Stomach smooth muscle (tissue), 2 donors: ENCODE measurements at regions not wholly inside any gene's neighbourhood (a gene's known extent, or its start where the extent isn't known, plus 50 kb on each side); places are given as distances from the start of the nearest gene placed in this dataset.

ENCODE experiments used
- H3K27ac ChIP-seq: one replicate; pipeline ENCODE4 v1.7.0; 2013; ENCODE audit warnings: mild to moderate bottlenecking, low read length, inconsistent platforms
- H3K27me3 ChIP-seq, 2 donors: one replicate each; pipeline ENCODE4 v1.7.0; 2013; ENCODE audit warnings: low read length in 2 of 2; ENCODE audit not compliant: insufficient read depth in 2 of 2, control insufficient read depth in 1 of 2
- H3K36me3 ChIP-seq, 2 donors: one replicate each; pipeline ENCODE4 v1.7.0; 2013; ENCODE audit warnings: low read length in 2 of 2; ENCODE audit not compliant: control insufficient read depth in 2 of 2, insufficient read depth in 2 of 2
- H3K4me1 ChIP-seq: one replicate; pipeline ENCODE4 v1.7.0; 2013; ENCODE audit warnings: low read length; ENCODE audit not compliant: control insufficient read depth, insufficient read depth
- H3K4me3 ChIP-seq, 2 donors: one replicate each; pipeline ENCODE4 v1.7.0; 2013; ENCODE audit warnings: low read length in 2 of 2
- H3K9ac ChIP-seq, 2 donors: one replicate each; pipeline ENCODE4 v1.7.0; 2013; ENCODE audit warnings: low read length in 2 of 2, mild to moderate bottlenecking in 1 of 2
- H3K9me3 ChIP-seq, 2 donors: one replicate each; pipeline ENCODE4 v1.7.0; 2013; ENCODE audit warnings: low read length in 2 of 2; ENCODE audit not compliant: control insufficient read depth in 2 of 2
- donor health status: healthy.
- donor health status: Pancreatic carcinoma.

DNA sequence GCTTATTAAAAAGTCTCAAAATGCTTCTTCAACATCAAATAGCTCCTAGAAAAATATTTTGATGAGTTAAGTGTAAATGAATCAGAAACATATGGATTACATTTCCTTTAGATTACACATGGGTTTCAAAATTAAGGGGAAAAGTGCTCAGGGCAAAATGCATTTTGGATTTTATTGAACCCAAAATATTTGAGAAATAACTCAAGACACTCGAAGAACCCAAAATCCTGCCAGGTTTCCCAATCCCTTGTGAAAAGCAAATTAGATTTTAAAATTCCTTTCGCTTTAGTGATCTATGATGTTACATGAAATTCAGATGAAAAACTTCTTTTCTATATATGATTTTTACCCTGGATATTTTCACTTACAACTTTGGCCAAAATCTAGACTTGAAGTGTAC, 847.4 kb upstream of the SOX9 start:
- Histone ChIP-seq H3K4me1 (no peaks in the 10 kb centered on the region), H3K4me3 (no peak overlapping the region), H3K9me3 (no peaks in the 10 kb centered on the region), H3K27ac (no peak overlapping the region), H3K36me3 (no peaks in the 10 kb centered on the region), H3K27me3 (no peaks in the 10 kb centered on the region), H3K9ac (no peak overlapping the region)

DNA sequence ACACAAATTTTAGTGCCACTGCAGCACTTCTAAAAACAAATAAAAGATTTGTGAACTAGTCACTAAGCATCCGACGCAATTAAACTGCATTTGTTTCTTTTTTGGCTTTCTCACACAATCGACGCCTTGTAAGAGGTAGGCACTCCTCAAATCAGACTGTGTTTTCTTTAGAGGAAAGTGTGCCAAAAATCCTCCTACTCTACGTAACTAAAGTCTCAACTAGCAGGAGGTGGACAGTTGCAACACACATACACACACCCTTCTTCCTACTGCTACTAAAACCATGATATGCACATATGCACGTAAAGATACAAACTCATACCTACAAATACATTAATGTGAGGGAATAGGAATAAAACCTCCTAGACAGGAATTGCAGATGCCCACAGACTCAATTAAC, 844.7 kb upstream of the SOX9 start:
- H3K36me3 ChIP-seq, result no peaks in the 10 kb centered on the region
- H3K4me3 ChIP-seq, result no peak overlapping the region
- H3K27ac ChIP-seq, result no peak overlapping the region
- H3K9me3 ChIP-seq, result no peaks in the 10 kb centered on the region
- H3K9ac ChIP-seq, result no peak overlapping the region
- no peaks in the 10 kb centered on the region for H3K4me1 ChIP-seq
- no peaks in the 10 kb centered on the region for H3K27me3 ChIP-seq

DNA sequence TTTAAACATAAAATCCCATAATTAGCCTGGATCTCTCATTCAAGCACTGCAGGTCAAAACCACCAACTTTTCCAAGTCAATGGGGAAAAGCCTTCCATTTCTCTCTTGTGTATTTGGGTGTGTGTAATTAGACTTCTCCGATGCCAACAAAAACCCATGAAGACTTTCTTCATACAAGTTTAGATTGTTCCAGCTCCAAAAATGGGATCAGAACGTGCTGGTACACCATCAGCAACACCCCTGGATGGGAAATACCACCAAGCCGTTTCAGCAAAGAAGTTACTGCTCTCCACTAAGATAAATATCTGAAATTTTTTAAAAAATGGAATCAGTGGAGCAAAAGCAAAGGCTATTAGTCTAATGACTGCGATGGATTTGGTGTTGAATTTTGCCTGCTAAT, 837.3 kb upstream of the SOX9 start:
- H3K9me3 ChIP-seq, result no peaks in the 10 kb centered on the region

DNA sequence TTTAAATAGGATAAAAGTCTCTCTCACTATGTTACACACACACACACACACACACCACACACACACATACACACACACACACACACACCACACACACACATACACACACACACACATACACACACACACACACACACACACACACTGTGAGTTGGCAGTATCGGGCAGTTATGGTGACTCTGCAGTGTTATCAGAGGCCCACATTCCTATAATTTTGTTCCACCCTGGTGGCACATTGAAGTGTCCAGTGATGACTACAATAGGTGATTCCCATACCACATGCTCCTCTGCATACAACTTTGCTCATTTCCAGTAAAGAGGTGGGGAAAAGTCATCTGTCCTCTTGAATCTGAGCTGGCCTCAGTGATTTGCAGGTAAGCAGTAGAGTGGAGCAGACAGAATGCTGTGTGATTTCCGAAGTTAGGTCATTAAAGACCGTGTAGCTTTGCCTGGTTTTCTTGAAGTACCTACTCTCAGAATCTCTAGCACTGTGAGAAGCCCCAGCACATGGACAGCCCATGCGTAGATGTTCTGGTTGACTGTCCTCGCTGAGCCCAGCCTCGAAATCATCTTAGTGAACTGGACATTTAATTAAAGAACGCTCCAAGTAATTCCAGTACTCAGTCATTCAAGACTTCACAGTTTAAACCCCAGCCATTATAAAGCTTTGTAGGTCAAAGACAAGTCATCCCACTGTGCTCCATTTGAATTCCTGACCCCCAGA, 836.6 kb upstream of the SOX9 start:
- Histone ChIP-seq H3K27ac (no peak overlapping the region), H3K36me3 (no peaks in the 10 kb centered on the region), H3K9me3 (no peaks in the 10 kb centered on the region), H3K27me3 (no peaks in the 10 kb centered on the region), H3K9ac (no peak overlapping the region), H3K4me1 (no peaks in the 10 kb centered on the region), H3K4me3 (no peak overlapping the region)

More for the DNA sequence above, 837.3 kb upstream of the SOX9 start:
- no peak overlapping the region for H3K4me3 ChIP-seq
- no peaks in the 10 kb centered on the region for H3K36me3 ChIP-seq
- no peak overlapping the region for H3K27ac ChIP-seq
- H3K4me1 ChIP-seq, result no peaks in the 10 kb centered on the region
- H3K9ac ChIP-seq, result no peak overlapping the region
- no peaks in the 10 kb centered on the region for H3K27me3 ChIP-seq

DNA sequence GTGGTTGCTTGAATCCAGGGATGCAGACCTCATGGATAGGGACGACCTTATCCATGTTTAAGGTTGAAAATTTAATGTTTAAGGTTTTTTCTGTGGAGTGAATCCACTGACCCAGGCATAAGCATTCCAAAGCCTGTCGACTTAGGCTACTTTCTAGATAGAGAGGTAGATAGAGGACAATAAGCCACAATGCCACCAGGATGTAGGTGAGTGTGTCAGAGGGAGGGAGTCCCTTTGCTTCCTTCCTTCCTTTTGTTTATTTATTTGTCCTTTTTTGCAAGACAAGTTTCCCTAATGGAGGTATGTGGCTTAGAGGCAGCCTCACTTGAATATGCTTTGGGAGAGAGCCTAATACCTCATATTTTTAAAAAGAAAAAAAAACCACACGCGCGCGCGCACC, 834.2 kb upstream of the SOX9 start:
- Histone ChIP-seq H3K27ac (no peak overlapping the region), H3K4me3 (no peak overlapping the region), H3K9ac (no peak overlapping the region), H3K36me3 (no peaks in the 10 kb centered on the region), H3K9me3 (no peaks in the 10 kb centered on the region), H3K4me1 (no peaks in the 10 kb centered on the region), H3K27me3 (no peaks in the 10 kb centered on the region)

- Histone ChIP-seq H3K36me3 (no peaks in the 10 kb centered on the region), H3K9ac (no peak overlapping the region), H3K4me1 (no peaks in the 10 kb centered on the region), H3K4me3 (peak overlapping the region in 1 of 2 donors; percentile 41), H3K27ac (no peak overlapping the region), H3K27me3 (no peaks in the 10 kb centered on the region), H3K9me3 (no peaks in the 10 kb centered on the region)
Measured at GRCh38 chr17:71287071-71287823, 833.6 kb upstream of the SOX9 start.

GRCh38 chr17:71292006-71292405, 828.8 kb upstream of the SOX9 start:
- H3K27ac ChIP-seq, result no peak overlapping the region
- H3K4me1 ChIP-seq, result no peaks in the 10 kb centered on the region
- no peaks in the 10 kb centered on the region for H3K27me3 ChIP-seq
- H3K9me3 ChIP-seq, result no peaks in the 10 kb centered on the region
- H3K9ac ChIP-seq, result no peak overlapping the region
- H3K36me3 ChIP-seq, result no peaks in the 10 kb centered on the region
- H3K4me3 ChIP-seq, result no peak overlapping the region

DNA sequence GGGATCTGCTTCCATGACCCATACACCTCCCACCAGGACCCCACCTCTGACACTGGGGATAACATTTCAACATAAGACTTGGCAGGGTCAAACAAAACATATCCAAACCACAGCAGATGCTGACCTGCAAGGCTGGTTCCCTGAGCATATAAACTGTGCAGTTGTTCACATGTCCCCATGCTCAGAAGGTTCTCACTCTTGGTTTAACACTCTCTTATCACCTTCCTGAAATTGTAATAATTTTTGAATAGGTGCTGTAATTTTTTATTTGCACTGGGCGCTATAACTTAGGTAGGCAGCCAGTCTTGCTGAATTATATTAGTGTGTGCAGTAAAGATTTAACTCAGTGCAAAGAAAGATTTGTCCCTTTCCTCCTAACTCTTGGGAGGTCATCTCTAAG, 824.8 kb upstream of the SOX9 start:
- Histone ChIP-seq H3K27ac (no peak overlapping the region), H3K4me1 (no peaks in the 10 kb centered on the region), H3K9ac (no peak overlapping the region), H3K9me3 (no peaks in the 10 kb centered on the region), H3K4me3 (no peak overlapping the region), H3K36me3 (no peaks in the 10 kb centered on the region), H3K27me3 (no peaks in the 10 kb centered on the region)

DNA sequence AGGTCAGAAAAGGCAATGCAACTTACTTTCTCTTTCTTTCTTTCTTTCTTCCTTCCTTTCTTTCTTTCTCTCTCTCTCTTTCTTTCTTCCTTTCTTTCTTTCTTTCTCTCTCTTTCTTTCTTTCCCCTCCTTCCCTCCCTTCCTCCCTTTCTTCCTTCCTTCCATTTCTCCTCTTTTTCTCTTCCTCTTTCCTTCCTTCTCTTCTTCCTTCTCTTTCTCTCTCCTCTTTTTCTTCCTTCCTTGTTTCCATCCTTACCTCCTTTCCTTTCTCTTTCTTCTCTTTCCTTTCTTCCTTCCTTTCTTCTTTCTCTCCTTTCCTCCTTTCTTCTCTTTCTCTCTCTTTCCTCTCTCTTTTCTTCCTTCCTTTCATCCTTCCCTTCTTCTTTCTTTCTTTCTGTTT, 819.8 kb upstream of the SOX9 start:
- Histone ChIP-seq H3K9ac (no peak overlapping the region), H3K4me1 (no peaks in the 10 kb centered on the region), H3K27ac (no peak overlapping the region), H3K9me3 (peaks cover 0 to 4% of the 10 kb centered on the region in 2 donors), H3K36me3 (no peaks in the 10 kb centered on the region), H3K27me3 (no peaks in the 10 kb centered on the region), H3K4me3 (no peak overlapping the region)

- Histone ChIP-seq H3K9ac (no peak overlapping the region), H3K4me1 (no peaks in the 10 kb centered on the region), H3K36me3 (no peaks in the 10 kb centered on the region), H3K4me3 (no peak overlapping the region), H3K27ac (no peak overlapping the region), H3K9me3 (peaks cover 0 to 4% of the 10 kb centered on the region in 2 donors), H3K27me3 (no peaks in the 10 kb centered on the region)
Measured at GRCh38 chr17:71302721-71303549, 817.9 kb upstream of the SOX9 start.
